ENCODE measurements at regions not wholly inside any gene's neighbourhood (a gene's known extent, or its start where the extent isn't known, plus 50 kb on each side); places are given as distances from the start of the nearest gene placed in this dataset.

- TF ChIP-seq CTCF (IDR thresholded peaks at IDR 0.05) = no peak
- no peak for TF ChIP-seq EP300 (IDR thresholded peaks at IDR 0.05; ENCODE audit: low read depth)
- no peak for TF ChIP-seq POLR2A (IDR thresholded peaks at IDR 0.05)
Observed at GRCh38 chr7:34312624-34313023, 345.4 kb upstream of the NPSR1 start.

Data from transverse colon (tissue), 3 donors.